DLD1 (cell line): ENCODE measurements at regions not wholly inside any gene's neighbourhood (a gene's known extent, or its start where the extent isn't known, plus 50 kb on each side); places are given as distances from the start of the nearest gene placed in this dataset.

Experiments used
- in situ Hi-C: cut with HindIII; loops from 2 replicates; pipeline ENCODE4 v1.10.0; 2017; ENCODE audit warnings: low sequenced_read_pairs

DNA sequence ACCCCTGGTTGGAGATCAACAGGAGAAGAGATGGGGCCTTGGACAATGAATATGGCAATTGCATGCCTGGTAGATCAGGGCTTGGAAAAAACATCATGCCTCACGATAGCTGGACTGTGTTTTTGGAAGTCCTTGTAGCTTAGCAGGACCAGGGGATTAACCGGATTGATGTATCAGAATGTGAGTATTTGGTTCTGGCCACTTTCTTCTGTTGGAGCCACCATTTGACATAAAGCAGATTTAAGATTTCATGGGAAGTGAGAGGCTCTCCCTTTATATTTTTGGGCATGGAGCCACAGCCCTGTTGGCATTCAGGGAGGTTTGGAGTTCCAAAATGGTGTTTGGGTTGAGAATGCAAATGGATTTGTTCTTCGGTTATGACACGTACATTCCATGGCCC, 424.7 kb upstream of the MAF start:
- in situ Hi-C loops, result no loop called here

DNA sequence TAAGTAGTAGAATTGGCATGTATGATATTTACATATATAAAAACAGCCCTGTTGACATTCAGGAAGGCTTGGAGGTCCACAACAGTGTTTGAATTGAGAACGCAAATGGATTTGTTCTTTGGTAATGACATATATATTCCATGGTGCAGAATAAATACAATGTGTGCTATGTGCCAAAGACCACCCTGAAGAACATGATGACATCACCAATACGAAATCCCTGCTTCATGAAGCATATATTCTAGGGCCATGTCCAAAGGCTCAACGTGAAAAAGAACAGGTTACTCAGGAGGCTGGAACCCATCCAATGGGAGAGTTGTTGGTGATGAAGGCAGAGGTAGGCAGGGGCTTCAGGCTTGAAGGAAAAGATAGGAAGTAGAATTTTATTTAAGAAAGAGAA, 423.9 kb upstream of the MAF start:
- in situ Hi-C loops, result no loop called here

DNA sequence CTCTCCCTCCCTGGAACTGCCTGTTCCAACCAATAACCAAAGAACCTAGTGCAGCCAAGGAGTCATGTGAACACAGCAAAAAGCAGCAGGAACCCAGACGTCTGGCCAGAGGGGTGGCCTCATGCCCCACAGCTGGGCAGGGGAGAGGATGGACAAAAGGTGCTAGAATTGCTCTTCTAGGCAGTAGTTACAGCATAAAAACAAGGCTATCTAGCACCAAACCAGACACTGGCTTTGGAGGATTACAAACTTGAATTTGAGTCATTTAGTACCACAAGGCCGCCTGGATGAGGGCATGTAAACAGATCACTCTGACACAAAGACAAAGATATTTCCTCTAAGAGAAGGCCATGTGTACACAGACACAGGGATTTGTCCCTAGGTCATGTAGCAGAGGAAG, 423.3 kb upstream of the MAF start:
- in situ Hi-C loops, result no loop called here

DNA sequence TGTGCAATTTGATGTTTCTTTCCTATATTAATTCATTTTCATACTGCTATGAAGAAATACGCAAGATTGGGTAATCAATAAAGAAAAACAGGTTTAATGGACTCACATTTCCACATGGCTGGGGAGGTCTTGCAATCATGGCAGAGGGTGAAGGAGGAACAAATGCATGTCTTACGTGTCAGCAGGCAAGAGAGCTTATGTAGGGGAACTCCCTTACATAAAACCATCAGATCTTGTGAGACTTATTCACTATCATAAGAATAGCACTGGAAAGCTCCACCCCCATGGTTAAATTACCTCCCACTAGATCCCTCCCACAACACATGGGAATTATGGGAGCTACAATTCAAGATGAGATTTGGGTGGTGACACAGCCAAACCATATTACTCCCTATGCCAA, 418.9 kb upstream of the MAF start:
- in situ Hi-C loops, result no loop called here

DNA sequence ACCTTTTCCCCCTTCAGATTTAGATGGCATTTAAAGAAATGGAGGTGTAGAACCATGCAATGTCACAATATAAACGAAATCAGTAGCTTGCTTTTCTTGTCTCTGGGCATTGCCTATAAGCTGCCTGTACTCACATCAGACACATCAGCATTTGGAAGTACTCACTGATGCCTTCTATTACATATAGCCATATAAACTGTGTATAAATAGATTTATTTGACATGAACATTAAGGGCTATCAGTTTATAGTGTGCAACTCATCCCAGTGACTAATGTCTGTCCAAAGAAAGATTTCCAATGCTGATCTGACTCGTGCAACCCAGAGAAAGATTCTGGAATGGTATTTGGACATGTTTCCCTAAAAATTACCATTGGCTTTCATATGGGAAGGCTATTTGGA, 417.9 kb upstream of the MAF start:
- in situ Hi-C loops, result no loop called here

DNA sequence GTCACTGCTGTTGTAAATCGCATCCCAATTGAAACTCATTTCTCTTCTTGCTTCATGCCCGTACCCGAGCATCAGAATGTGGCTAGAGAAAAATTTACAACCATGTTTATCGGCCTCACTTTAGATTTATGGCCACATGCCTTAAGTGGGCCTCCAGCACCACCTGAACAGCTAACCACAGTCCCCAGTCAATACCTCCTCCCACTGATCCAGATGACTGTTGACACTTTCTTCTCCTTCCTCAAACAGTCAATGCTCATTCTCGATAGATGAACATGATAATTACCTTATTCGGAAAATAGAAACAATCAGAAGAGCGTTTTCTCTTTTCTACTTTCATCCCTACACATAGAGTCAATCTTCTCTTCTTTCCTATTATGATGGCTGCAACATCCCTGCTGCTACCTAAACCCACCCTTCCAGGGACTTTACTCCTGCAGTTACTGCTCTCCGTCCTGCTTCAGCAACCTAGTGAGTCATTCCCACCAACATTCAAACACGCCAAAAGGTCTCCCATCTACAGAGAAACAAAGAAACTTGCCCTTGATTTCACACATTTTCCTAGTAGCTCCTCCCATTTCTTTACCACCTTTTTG, 416.3 kb upstream of the MAF start:
- in situ Hi-C loops, result no loop called here

DNA sequence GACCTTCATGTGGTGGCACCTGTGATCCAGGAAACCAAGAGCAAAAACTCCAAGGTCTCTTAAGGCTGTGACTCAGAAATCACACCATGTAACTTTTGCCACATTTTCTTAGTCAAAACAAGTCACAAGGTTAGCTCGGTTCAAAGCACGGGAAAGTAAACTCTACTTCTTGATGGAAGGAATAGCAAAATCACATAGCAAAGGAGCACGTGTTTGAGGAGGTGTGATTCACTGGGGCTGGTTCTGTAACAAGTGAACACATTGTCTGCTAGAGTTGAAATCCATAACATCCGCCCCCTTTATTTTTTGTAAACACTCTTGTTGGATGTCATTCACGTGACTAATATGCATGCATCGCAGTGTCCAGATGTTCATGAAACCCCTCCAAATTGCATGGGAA, 415.0 kb upstream of the MAF start:
- in situ Hi-C loops, result no loop called here

DNA sequence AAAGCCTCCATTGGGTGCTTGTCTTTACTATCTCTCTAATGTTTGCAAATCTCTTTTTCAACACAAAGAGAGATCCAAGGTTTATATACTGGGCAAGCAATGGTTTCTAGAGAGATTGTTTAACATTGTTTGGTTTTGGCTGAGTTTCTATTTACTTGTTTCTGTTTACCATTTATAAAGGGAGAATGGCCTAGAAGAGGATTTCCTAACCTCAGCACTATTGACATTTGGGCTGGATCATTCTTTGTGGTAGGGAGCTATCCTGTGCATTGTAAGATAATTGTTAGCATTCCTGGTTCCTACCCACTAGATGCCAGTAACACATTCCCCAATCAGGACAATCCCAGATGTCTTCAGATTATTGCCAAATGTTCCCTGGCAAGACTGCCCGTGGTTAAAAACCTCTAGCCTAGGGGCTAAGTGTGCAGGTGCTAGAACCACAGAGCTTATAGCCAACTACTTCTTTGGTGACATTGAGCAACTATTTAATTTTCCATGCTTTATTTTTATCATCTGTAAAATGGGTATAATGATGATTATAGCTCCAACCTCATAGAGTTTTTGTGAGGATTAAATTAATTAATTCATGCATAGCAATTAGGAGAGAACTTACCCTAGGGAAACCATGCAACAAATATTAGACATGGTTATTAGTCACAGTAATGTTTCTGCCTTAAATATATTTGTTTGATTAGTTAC, 413.9 kb upstream of the MAF start:
- in situ Hi-C loops, result no loop called here

DNA sequence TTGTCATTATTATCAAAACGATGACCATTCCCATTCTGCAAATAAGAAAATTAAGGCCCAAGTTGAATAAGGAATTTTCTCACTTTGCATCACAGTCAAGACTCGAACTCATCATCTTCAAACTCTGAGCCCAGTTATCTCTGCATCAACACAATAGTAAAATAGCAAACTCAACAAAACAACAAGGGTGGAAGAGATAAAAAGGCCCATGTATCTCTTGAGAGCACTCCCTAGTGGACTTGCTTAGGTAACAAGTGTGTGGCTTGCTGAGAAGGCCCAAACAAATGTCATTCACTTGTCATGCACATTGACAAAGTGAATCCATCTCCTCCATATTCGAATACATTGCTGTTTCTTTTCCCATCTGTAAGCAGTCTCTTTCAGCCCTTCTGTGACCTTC, 412.0 kb upstream of the MAF start:
- in situ Hi-C loops, result no loop called here

DNA sequence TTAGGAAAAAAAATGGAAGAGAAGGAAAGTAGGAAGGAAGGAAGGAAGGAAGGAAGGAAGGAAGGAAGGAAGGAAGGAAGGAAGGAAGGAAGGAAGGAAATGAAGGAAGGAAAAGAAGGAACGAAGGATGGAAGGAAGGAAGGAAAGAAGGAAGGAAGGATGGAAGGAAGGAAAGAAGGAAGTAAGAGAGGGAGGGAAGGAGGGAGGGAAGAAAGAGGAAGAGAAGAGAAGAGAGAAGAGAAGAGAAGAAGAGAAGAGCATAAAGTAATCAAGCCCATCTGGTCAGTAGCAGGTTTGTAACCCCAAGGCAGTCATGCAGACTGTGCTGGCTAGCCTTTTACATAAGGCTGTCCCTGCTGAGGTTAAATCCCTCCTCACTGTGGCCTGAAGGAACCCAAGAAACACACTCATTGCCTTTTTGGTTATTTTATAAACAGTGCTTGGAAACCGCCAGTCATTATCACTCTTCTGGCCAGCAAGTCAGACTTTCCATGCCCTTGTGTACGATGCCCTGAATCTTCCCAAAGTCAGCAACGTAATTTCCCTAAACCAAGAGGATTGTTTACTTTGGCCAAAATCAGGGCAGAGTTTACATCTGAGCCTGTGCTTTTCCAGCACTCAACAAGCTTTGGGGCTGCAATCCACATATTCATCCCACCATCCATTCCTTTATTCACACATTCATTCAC, 409.6 kb upstream of the MAF start:
- in situ Hi-C loops, result no loop called here

DNA sequence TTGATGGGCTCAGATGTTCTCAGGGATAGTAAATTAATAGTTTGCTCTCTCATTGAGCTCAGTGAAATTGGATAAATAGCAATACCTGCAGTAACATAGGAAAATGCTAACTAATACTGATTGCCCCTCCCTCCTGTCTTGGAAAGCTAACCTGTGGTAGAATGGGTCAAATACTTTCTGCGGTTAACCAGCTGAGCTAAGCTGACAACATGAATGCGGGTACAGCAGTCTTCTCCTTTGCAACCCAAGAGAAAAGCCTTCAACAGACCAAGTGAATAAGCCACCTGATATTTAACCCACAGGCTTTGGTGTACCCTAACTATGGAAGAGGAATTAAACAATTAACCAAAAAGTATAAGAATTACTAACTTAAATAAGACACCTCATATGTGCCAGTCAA, 408.3 kb upstream of the MAF start:
- in situ Hi-C loops, result no loop called here

DNA sequence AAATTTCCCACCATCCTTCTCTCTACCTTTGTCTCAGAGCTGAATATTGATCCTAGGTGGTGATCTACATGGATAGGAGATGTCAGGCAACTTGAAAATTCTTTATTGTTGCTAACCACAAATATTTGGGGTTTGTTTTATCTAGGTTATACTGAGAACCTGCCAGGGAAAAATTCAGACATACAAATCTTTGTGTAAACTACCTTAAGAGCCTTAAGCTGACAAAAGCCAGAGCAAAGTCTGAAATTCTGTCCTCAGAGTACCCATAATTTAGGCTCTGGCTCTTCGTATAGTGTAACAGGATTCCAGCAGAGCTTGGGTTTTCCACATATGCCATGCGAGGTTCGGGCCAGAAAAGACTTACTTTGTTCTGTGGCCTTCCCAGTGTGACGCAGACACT, 406.7 kb upstream of the MAF start:
- in situ Hi-C loops, result no loop called here

DNA sequence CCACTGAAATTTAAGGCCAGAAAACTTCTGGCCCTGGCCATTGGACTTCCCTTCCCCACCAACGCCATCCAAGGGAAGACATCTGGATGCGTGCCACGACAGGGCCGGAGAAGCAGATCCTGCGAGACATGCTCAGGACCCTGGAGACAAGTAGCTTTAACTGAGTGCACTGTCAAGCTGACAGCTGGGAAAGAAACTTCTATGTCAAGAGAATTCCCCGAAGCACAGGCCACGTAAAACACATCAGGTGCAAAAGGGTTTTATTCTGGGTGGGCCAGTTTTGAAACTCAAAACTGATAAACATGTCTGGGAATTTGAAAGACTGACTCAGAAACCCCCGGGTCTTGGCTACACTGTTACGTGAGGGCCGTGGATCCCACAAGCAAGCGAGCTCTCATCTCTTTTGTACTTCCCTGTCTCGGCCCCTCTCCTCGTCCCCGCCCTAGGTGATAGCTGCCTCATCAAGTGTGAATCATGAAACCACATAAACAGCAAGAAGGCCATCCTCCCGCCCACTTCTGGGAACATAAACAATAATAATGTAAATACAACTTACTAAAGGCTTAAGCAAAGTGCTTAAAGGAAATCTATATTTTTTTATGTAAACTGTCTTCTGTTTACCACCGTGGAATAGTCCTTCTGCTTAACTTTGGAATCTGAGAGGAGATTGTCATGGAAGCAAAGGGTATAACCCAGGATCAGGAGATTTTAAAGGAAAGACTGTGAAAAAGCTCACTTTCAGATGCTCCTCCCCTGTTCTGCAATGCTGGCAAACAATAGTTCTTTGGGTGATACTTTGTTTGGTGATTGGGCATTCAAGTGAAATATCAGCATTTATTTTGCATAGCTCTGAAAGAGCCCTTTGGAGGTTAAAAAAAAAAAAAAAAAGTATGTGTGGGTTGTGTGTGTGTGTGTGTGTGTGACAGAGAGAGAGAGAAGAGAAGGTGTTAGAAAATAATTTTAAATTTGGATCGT, 406.0 kb upstream of the MAF start:
- in situ Hi-C loops, result no loop called here

DNA sequence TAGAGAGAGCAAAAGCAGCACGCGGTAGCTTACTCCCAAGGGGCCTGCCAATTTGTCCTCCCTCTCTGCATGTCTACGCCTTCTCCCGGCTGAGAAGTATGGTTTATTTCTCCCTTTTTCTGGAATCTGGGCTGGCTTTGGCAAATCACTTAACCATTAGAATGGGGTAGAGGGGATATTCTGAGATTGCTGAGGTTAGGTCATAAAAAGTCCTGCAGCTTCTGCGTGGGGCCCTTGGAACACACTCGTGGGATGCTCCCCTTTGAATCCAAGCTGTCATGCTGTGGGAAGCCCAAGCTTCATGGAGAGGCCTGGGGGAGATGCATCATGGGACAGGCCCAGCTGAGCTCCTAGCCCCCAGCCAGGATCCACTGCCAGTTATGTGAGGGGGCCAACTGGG, 403.6 kb upstream of the MAF start:
- in situ Hi-C loops, result no loop called here

DNA sequence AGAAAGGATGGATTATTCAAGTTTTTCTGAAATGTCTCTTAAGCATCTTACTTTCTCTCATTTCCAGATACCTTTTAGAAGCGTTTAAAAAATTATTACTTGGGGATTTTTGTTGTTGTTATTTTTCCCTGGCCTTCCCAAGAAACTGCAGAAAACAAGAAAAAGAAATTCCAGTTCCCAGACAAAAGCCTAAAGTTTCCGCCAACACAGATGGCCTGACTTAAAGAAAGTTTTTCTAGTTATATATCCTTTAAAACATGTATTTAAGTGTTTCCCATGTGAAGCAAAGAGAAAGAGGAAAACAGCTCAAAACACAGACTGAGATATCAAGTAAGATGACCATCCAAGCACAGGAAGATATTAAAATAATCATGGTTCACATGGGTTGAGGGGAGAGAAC, 401.7 kb upstream of the MAF start:
- in situ Hi-C loops, result no loop called here

DNA sequence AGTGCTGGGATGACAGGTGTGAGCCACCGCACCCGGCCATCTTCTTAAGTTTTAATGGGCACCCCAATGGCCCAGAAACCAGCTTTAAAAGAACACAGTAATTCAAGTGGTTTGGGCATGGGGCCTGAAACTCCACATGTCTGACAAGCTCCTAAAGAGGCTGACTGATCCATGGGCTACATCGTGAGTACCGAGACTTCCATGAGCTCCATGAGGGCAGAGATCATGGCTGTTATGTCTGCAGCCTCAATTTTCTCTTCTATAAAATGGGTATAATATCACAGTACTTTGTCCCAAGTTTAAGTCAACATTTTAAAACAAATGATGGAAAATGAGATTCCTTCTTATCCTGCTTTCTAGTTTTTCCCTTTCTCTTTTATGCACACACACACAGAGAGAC, 397.6 kb upstream of the MAF start:
- in situ Hi-C loops, result no loop called here

DNA sequence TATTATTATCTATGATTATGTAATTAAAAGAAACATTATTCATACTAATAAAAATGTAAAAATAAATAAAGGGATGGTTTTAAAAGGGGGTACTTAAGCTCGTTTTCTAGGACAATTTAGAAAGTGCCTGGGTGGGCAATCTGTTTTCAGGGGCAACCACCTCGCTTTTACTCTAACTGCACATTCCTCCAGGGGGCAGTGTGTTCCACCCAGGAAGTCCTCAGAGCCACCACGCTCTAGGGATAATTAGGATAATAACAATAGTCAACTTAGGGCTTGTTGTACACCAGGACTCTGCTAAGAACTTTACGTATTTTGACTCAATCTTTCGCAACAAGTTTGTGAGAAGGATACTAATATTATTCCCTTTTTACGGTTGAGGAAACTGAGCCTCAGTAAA, 396.7 kb upstream of the MAF start:
- in situ Hi-C loops, result no loop called here

DNA sequence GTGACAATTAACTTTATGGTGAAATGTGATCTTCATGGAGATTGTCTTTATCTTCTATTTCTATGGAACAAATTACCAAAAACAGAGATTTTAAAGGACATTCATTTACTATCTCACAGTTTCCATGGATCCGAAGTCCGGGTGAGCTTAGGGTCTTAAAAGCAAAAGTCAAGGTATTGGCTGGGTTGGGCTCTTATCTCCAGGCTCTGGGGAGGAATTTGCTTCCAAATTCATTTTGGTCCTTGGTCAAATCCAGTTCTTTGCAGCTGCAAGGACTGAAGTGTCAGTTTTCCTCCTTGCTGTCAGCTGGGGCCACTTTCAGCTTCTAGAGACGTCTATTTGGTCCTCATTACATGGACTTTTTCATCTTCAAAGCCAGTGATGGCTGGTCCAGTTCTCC, 395.8 kb upstream of the MAF start:
- in situ Hi-C loops, result no loop called here

DNA sequence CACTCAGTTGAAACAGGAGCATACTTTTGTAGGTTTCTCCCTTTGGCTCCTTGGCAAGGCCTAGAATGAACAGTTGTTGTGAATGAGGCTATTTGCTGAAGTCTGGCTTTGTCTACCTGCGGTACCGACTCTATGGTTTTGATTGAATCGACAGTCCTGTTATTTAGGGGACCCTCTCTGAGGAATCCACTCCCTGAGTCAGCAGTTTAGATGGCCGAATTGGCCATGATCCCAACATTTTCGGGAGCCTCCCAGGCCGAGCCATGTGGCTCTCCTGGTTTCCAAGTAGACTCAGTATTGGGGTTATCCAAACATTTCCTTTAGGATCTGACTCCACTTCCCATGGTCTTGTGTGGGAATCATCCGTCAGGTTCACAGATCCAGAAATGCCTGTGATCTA, 394.8 kb upstream of the MAF start:
- in situ Hi-C loops, result no loop called here

DNA sequence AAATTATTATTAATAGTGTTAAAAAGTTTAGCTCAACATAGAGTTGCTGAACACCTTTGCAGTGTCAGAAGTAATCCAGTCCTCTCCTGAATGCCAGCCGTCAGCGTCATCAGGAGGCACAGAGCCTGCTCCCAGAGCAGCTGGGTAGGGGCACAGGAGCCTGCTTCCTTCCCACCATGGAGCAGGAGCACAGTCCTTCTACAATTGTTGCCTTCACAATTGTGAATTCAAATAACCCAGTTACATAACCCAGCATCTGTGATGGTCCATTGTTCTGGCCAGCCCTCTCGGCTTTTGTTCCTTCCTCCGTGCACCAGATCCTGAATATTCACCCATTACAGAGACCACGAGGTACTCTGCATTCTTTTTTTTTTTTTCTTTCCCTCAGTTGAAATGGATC, 393.9 kb upstream of the MAF start:
- in situ Hi-C loops, result no loop called here

DNA sequence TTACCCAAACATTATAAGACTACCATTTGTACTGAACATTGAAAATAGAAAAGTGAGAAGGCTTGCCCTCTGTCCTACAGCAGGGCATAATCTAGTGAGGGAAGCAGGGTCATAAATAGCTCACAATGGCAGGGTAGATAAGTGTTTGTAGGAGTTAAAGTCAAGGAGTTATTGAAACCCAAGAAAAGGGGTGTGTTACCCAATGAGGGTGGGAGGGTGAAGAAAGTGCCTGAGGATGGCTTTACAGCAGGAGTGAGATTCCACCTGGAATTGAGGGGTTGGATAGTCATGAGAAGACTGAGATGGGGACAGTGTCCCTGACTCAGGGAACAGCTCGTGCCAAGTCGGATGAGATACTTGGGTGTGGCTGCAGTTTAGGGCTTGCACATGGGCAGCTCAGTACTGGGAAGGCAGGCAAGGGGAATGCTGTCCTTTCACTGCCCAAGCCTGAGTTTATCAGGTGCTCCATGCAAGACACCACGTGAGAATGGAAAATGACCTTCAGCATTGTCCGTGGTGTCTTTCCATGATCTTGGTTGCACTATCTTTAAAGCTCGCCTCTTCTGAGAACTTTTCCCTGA, 393.2 kb upstream of the MAF start:
- in situ Hi-C loops, result no loop called here
